Thyroid gland (tissue), 4 donors: ENCODE measurements at regions not wholly inside any gene's neighbourhood (a gene's known extent, or its start where the extent isn't known, plus 50 kb on each side); places are given as distances from the start of the nearest gene placed in this dataset.

ENCODE experiments used
- DNase-seq, 2 donors: peaks; one replicate each; pipeline ENCODE4 v3.0.0-alpha.2; 2019
- H3K27ac ChIP-seq, 3 donors: fragments of 200-600 bp; sonication (generic); 1 replicate in 2 of 3; 2 replicates in 1 of 3; pipeline ENCODE4 v1.5.1; 2016 to 2019; ENCODE audit warnings: mild to moderate bottlenecking in 1 of 3, moderate library complexity in 1 of 3
- H3K27me3 ChIP-seq: fragments of 200-600 bp; sonication (generic); one replicate; pipeline ENCODE4 v1.5.1; 2019
- H3K36me3 ChIP-seq, 2 donors: fragments of 200-600 bp; sonication (generic); one replicate each; pipeline ENCODE4 v1.5.1; 2016 to 2019
- H3K4me1 ChIP-seq, 2 donors: fragments of 200-600 bp; sonication (generic); one replicate each; pipeline ENCODE4 v1.5.1; 2017 to 2019
- H3K4me3 ChIP-seq, 3 donors: fragments of 200-600 bp; sonication (generic); replicated peaks in 1 of 3; 1 replicate in 2 of 3; 2 replicates in 1 of 3; pipeline ENCODE4 v1.5.1; 2016; ENCODE audit warnings: mild to moderate bottlenecking in 1 of 3
- H3K9me3 ChIP-seq: fragments of 200-600 bp; sonication (generic); one replicate; pipeline ENCODE4 v1.5.1; 2017
- CTCF ChIP-seq, 6 experiments: fragments of 200-600 bp in 3 of 6; fragments of 450-650 bp in 3 of 6; sonication (generic) in 3 of 6; IDR thresholded peaks; one replicate each; pipeline ENCODE4 v1.5.1; 2016 to 2019; ENCODE audit warnings: antibody characterized with exemption in 6 of 6, mild to moderate bottlenecking in 2 of 6, inconsistent platforms in 1 of 6, moderate library complexity in 1 of 6
- POLR2A ChIP-seq, 2 donors: fragments of 450-650 bp; IDR thresholded peaks; one replicate each; pipeline ENCODE4 v1.6.1; 2017; ENCODE audit warnings: antibody characterized with exemption in 2 of 2, mild to moderate bottlenecking in 2 of 2, moderate library complexity in 1 of 2
- WGBS, 2 donors: methylation state at CpG; one replicate each; pipeline ENCODE4 v1.1.5; 2017; 5-methylcytosine and 5-hydroxymethylcytosine counted together
- intact Hi-C: fragments of 100-400 bp; cut with DNase I; formaldehyde crosslinking; loops from one replicate; pipeline ENCODE4 v1.15.1; 2023

GRCh38 chr14:34003691-34004090, 52.8 kb upstream of the EGLN3 start:
- intact Hi-C loops, result no loop called here
- Histone ChIP-seq H3K27ac (no peak overlapping the region), H3K9me3 (no peaks in the 10 kb centered on the region), H3K27me3 (no peaks in the 10 kb centered on the region), H3K4me3 (no peak overlapping the region), H3K36me3 (no peaks in the 10 kb centered on the region), H3K4me1 (no peaks in the 10 kb centered on the region)
- 67 to 78% methylated on average over 4 of the region's 4 CpGs for WGBS, 2 donors
- no peak for TF ChIP-seq CTCF (IDR thresholded peaks at IDR 0.05)
- TF ChIP-seq POLR2A (IDR thresholded peaks at IDR 0.05), result no peak
- DNase-seq, result no peak

- no peak overlapping the region for H3K27ac ChIP-seq
- 35 to 44% methylated on average over 4 of the region's 4 CpGs for WGBS, 2 donors
Measured at GRCh38 chr14:34003082-34003668, 52.3 kb upstream of the EGLN3 start.

More at GRCh38 chr14:34003082-34003668, 52.3 kb upstream of the EGLN3 start:
- Histone ChIP-seq H3K27me3 (no peaks in the 10 kb centered on the region), H3K9me3 (no peaks in the 10 kb centered on the region), H3K4me1 (no peaks in the 10 kb centered on the region), H3K36me3 (no peaks in the 10 kb centered on the region), H3K4me3 (no peak overlapping the region)
- intact Hi-C loops, result no loop called here
- TF ChIP-seq POLR2A (IDR thresholded peaks at IDR 0.05), result no peak
- TF ChIP-seq CTCF (IDR thresholded peaks at IDR 0.05), result no peak
- no peak for DNase-seq
